Muscle of back (tissue), 3 donors: ENCODE measurements at regions not wholly inside any gene's neighbourhood (a gene's known extent, or its start where the extent isn't known, plus 50 kb on each side); places are given as distances from the start of the nearest gene placed in this dataset.
"Not testable (repeated sequence)": the region's sequence is repeated elsewhere in the genome, so short reads cannot be mapped to it uniquely, and the experiment has no call there.

Experiments
- DNase-seq, 3 donors: peaks; one replicate each; pipeline versions ENCODE4 v3.0.0 to v3.0.0-alpha.2; 2013

GRCh38 chr9:25261445-25261844 is 416.8 kb downstream of the TUSC1 start:
- DNase-seq: no peak

GRCh38 chr9:25260046-25260445 is 418.2 kb downstream of the TUSC1 start:
- DNase-seq: no peak

GRCh38 chr9:25255216-25255615 is 423.0 kb downstream of the TUSC1 start:
- DNase-seq: no peak

- no peak for DNase-seq
These were observed 424.2 kb downstream of the TUSC1 start for GRCh38 chr9:25254051-25254450.

- no peak for DNase-seq
These were observed 436.8 kb downstream of the TUSC1 start for GRCh38 chr9:25241421-25241820.

GRCh38 chr9:25226901-25227686 is 451.1 kb downstream of the TUSC1 start:
- no peak for DNase-seq

- no peak for DNase-seq
These were observed 452.1 kb downstream of the TUSC1 start for GRCh38 chr9:25225938-25226760.

- DNase-seq: peak in 1 of 3 donors; percentile 9
These were observed 453.2 kb downstream of the TUSC1 start for GRCh38 chr9:25224996-25225395.

GRCh38 chr9:25224309-25224708 is 453.9 kb downstream of the TUSC1 start:
- DNase-seq: no peak

- DNase-seq: no peak
These were observed 465.9 kb downstream of the TUSC1 start for GRCh38 chr9:25212361-25212760.

GRCh38 chr9:25207402-25208195 is 470.6 kb downstream of the TUSC1 start:
- DNase-seq: peak; percentile 25 to 76 (median 60)

- no peak for DNase-seq
These were observed 472.2 kb downstream of the TUSC1 start for GRCh38 chr9:25206027-25206426.

GRCh38 chr9:25205285-25205684 is 473.0 kb downstream of the TUSC1 start:
- DNase-seq: no peak

GRCh38 chr9:25177858-25178257 is 500.4 kb downstream of the TUSC1 start:
- DNase-seq: no peak

GRCh38 chr9:25129537-25129936 is 548.7 kb downstream of the TUSC1 start:
- DNase-seq: no peak

GRCh38 chr9:25121811-25122210 is 556.4 kb downstream of the TUSC1 start:
- no peak for DNase-seq

GRCh38 chr9:25119041-25119440 is 559.2 kb downstream of the TUSC1 start:
- peak in 1 of 3 donors; percentile 4 for DNase-seq

- no peak for DNase-seq
These were observed 560.5 kb downstream of the TUSC1 start for GRCh38 chr9:25117791-25118190.

- not testable (repeated sequence) for DNase-seq
These were observed 556.5 kb upstream of the IZUMO3 start for GRCh38 chr9:25102204-25102603.

- DNase-seq: no peak
These were observed 548.8 kb upstream of the IZUMO3 start for GRCh38 chr9:25094518-25094917.

GRCh38 chr9:25078202-25078601 is 532.5 kb upstream of the IZUMO3 start:
- no peak for DNase-seq

GRCh38 chr9:25048098-25048724 is 502.5 kb upstream of the IZUMO3 start:
- no peak for DNase-seq
